ENCODE measurements at regions not wholly inside any gene's neighbourhood (a gene's known extent, or its start where the extent isn't known, plus 50 kb on each side); places are given as distances from the start of the nearest gene placed in this dataset.

DNA sequence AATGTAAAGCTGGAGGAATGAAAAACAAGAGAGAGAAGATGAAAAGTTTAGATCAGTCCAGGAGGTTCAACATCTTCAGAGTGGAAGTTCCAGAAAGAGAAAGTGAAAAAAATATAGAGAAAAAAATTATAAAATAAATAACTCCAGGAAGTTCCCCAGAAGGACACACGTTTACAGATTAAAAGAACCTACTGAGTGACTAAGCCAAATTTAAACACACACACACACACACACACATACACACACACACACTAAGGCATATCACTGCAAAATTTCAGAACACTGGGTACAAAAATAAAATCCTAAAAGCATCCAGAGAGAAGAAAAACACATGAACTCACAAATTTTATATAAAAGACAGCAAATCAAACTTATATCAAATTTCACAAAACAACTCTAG is 85.9 kb upstream of the PMAIP1 start:
- CTCF ChIA-PET, result interaction anchor here (0.9 to 2.1 kb wide), 5 partner anchors 10 to 168 kb away, joined by 3 to 16 read pairs (median 5); partner anchors contain the start of gene CCBE1
- no peak overlapping the region for H3K4me3 Mint-ChIP-seq
- H3K4me1 Mint-ChIP-seq, result no peaks in the 10 kb centered on the region
- TF ChIP-seq HMGA2 (CRISPR knock-in tag; IDR thresholded peaks at IDR 0.05), result no peak
- no peak for TF ChIP-seq MYBL2 (CRISPR knock-in tag; IDR thresholded peaks at IDR 0.05)
- no peak for TF ChIP-seq ZNF138 (CRISPR knock-in tag; conservative IDR thresholded peaks at IDR 0.05)
- TF ChIP-seq ESRRA (CRISPR knock-in tag; IDR thresholded peaks at IDR 0.05; ENCODE audit: borderline replicate concordance), result no peak
- TF ChIP-seq ATF2 (CRISPR knock-in tag; IDR thresholded peaks at IDR 0.05; ENCODE audit: borderline replicate concordance, low read depth), result no peak
- no peak for TF ChIP-seq GTF2I (CRISPR knock-in tag; conservative IDR thresholded peaks at IDR 0.05)
- TF ChIP-seq ZNF532 (CRISPR knock-in tag; IDR thresholded peaks at IDR 0.05; ENCODE audit: borderline replicate concordance), result no peak
- TF ChIP-seq, protein P1, sequence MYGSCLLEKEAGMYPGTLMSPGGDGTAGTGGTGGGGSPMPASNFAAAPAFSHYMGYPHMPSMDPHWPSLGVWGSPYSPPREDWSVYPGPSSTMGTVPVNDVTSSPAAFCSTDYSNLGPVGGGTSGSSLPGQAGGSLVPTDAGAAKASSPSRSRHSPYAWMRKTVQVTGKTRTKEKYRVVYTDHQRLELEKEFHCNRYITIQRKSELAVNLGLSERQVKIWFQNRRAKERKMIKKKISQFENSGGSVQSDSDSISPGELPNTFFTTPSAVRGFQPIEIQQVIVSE (CRISPR knock-in tag; IDR thresholded peaks at IDR 0.05; ENCODE audit: borderline replicate concordance), result no peak
- TF ChIP-seq PRRX2 (CRISPR knock-in tag; IDR thresholded peaks at IDR 0.05), result no peak
- no peak for TF ChIP-seq PRDM15 (CRISPR knock-in tag; IDR thresholded peaks at IDR 0.05)
- TF ChIP-seq ZSCAN18 (CRISPR knock-in tag; IDR thresholded peaks at IDR 0.05), result no peak
- no peak for TF ChIP-seq KAT7 (CRISPR knock-in tag; IDR thresholded peaks at IDR 0.05; ENCODE audit: borderline replicate concordance)
- no peak for TF ChIP-seq ZNF416 (CRISPR knock-in tag; IDR thresholded peaks at IDR 0.05)
- no peak for TF ChIP-seq ZNF317 (CRISPR knock-in tag; IDR thresholded peaks at IDR 0.05; ENCODE audit: borderline replicate concordance, low read depth)
- TF ChIP-seq FOXK1 (CRISPR knock-in tag; IDR thresholded peaks at IDR 0.05), result no peak
- no peak for TF ChIP-seq CREB1 (CRISPR knock-in tag; IDR thresholded peaks at IDR 0.05)
- no peak for TF ChIP-seq RORB (CRISPR knock-in tag; IDR thresholded peaks at IDR 0.05)
- no peaks in the 10 kb centered on the region for H3K36me3 Mint-ChIP-seq
- POLR2A ChIA-PET, result interaction anchor here (0.6 kb wide), 1 partner anchor 361 kb away, joined by 4 read pairs; no protein-coding TSS in a partner anchor
- H3K27me3 Mint-ChIP-seq (ENCODE audit: low read depth), result no peaks in the 10 kb centered on the region
- no peaks in the 10 kb centered on the region for H3K9me3 Mint-ChIP-seq
- DNase-seq (ENCODE audit: low spot score) (no peak), ATAC-seq (no peak)
- no peak overlapping the region for H3K27ac Mint-ChIP-seq
